IPS DF 19.7 (cell line): ENCODE measurements at regions not wholly inside any gene's neighbourhood (a gene's known extent, or its start where the extent isn't known, plus 50 kb on each side); places are given as distances from the start of the nearest gene placed in this dataset.

Source experiments
- DNase-seq: peaks from one replicate; pipeline ENCODE4 v3.0.0-alpha.2; 2013; ENCODE audit warnings: low read depth, low spot score

- DNase-seq: no peak
Observed at GRCh38 chr4:156185514-156186055, 231.9 kb upstream of the CTSO start.

DNA sequence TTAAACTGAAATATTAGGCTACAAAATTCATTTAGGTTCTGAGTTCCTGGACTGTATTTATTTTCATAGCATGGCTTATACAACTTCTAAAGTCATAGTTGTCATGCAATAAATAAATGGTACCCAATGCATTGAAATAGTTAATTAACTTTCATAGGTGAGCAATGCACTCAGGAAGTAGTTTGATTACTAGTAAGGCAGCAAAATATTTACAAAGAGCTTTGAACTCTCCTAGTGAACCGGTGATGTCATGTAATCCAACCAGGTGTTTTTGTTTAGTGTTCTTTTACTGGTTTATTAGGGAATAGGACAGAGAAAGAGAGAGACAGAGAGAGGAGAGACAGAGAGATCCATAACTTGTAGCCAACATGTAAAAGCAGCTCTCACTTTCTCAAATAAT, 228.6 kb upstream of the CTSO start:
- DNase-seq: no peak

- no peak for DNase-seq
Observed at GRCh38 chr4:156177941-156178340, 224.3 kb upstream of the CTSO start.

DNA sequence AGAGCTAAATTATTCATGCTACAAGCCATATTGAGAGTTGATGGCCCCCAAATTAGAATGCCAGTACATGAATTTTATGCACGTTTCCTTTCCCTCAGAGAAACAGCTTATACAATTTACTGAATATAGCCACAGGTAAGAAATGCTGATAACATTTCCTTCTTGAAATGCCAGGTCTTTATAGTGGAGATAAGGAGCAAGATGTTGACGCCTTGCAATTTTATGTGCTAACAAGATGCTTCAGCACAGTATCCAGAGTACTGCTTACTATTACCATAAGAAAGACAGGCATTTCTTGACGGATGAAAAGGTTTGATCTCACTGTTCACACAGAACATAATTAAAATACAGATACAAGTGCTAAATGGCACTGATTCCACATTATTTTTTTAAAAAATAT, 223.2 kb upstream of the CTSO start:
- no peak for DNase-seq

- DNase-seq: no peak
Observed at GRCh38 chr4:156173937-156174336, 220.3 kb upstream of the CTSO start.

- DNase-seq: no peak
Observed at GRCh38 chr4:156173486-156173885, 219.8 kb upstream of the CTSO start.

DNA sequence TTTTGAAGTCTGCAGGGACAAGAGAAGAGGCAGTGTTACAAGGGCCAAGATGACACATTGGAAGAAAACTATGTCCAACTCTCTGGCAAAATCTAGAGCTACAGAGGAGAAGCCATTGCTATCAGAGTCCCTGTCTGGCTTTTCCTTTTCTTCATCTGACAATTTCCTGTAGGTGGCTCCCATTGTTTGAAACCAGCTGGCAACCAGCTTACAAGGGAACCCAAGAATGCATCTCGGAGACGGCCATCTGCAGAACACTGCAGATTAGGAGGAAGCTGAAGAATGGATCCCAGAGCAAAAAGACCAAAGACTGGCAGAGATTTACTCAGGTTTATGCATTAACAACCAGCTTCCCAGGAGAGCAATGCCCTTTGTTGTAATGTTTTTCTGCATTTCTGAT, 216.2 kb upstream of the CTSO start:
- DNase-seq: no peak

GRCh38 chr4:156169011-156169410, 215.3 kb upstream of the CTSO start:
- DNase-seq: no peak

DNA sequence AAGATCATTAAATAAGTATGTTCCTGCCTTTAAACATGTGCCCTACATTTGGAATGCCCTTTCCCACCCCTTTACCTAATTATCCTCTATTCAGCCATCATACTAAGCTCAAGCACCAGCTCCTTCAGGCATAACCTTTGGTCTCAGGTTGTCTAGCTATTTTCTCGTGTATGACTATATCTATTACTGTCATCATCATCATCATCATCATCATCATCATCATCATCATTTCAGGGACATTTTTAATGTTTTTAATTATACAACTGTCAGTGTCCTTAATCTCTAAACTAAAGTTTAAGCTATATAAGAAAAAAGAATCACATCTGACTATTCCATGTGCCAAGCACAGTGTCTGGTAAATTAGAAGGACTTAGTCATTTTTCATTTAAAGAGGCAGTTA, 214.6 kb upstream of the CTSO start:
- DNase-seq: no peak

- DNase-seq: no peak
Observed at GRCh38 chr4:156158747-156159146, 205.1 kb upstream of the CTSO start.

DNA sequence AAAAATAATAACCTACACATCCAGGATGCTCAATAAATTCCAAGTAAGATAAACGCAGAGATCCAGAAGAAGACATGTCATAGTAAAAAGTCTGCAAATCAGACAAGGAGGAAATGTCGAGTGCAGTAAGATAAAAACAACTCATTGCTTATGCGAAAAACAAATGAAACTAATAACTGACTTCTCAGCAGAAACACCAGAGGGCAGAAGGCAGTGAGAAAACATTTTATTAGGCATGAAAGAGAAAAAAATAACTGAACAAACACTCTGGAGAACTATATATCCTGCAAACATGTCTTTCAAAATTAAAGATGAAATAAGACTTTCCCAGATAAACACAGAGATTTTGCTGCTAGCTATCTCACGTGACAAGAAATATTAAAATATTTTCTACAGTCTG, 201.3 kb upstream of the CTSO start:
- no peak for DNase-seq

DNA sequence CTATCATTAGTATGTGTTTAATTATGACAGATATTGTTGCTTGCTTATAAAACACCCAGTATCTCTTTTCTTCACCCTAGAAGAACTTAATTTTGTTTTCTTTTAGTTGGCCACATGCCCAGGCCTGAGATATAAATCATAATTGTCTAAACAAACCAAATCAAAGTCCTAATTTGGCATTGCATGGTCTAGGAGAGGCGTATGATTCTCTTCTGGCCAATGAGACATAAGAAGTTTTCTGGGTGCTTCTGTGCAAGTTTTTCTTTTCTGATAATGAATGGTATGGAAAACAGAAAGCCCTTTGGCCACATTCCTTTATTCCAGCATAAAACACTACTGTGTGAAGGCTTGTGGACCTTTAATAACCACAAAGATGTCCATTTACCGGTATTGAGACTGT, 192.9 kb upstream of the CTSO start:
- no peak for DNase-seq

DNA sequence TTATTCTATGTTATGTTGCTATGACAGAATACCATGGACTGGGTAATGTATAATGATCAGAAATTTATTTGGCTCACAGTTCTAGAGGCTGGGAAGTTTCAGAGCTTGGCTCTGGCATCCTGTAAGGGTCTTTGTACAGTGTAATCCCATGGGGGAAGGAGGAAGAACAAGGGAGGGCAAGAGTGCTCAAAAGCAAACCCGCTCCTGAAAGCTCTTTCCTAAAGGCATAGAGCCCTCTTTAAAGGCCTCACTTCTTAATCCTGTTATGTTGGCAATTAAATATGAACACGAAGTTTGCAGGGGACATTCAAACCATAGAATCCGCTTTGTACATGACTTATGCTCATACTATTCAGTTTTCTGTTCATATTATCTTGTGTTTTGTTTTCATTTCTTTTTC, 191.3 kb upstream of the CTSO start:
- no peak for DNase-seq

GRCh38 chr4:156138781-156139280, 185.2 kb upstream of the CTSO start:
- no peak for DNase-seq

DNA sequence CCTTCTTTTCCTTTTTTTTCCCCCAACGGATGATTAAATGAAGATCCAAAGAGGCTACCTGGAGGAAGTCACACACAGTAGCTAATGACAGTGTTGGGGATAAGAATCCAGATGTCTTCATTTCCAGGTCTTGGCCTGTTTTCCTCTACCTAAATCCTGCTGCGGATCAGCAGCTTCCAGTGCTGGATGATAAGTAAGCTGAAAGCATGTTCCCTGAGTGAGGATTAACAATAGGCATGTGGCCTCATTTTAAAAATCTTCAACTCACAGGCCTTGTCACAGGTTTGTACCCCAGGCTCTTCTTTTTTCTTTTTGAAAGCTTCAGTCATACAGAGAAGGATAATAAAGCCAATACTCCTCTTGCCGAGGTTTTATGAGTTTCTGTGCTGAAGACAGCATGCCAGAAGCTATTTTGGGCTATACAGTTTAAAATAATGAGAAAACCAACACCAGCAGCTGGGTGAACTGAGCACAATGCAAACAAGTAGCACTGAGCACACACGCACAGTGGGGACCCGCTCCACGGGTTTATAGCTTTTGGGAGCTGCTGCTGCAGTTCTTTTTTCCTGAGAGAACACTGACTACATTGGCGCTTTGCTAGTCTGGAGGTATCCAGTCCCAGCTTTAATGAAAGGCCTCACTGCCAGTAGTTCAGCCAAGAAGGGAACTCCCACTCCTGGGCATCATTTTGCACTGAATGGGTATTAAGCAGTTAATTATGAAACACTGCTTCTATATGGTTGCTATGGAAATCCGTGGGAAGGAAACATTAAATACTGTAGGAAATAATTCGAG, 184.2 kb upstream of the CTSO start:
- no peak for DNase-seq

DNA sequence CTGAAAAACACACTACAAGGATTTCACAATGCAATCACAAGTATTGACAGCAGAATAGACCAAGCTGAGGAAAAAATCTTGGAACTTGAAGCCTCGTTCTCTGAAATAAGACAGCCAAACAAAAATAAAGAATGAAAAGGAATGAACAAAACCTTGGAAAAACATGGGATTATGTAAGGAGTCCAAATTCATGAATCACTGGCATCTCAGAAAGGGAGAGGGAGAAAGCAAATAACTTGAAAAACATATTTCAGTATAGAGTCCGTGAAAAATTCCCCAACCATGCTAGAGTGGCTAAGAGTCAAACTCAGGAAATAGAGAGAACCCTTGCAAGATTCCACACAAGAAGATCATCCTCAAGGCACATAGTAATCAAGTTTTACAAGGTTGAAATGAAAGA, 178.5 kb upstream of the CTSO start:
- no peak for DNase-seq

GRCh38 chr4:156128616-156129015, 174.9 kb upstream of the CTSO start:
- no peak for DNase-seq

GRCh38 chr4:156118507-156119220, 165.0 kb upstream of the CTSO start:
- no peak for DNase-seq

DNA sequence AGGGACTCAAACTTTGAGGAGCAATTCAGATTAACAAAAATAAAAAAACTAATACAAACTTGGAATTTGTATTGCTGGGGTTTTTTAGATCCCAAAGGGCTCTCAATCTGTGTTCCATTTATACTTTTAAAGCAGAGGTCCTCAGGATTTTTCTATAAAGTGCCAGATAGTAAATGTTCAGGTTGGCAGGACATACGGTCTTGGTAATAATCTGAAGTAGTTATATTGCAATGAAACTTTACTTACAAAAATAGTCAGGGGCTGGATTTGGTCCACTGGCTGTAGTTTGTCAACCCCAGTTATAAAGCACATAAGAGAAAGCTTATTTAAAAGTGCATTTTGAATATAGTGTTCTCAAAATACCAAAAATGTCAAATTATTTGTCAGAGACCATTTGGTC, 164.1 kb upstream of the CTSO start:
- DNase-seq: no peak

DNA sequence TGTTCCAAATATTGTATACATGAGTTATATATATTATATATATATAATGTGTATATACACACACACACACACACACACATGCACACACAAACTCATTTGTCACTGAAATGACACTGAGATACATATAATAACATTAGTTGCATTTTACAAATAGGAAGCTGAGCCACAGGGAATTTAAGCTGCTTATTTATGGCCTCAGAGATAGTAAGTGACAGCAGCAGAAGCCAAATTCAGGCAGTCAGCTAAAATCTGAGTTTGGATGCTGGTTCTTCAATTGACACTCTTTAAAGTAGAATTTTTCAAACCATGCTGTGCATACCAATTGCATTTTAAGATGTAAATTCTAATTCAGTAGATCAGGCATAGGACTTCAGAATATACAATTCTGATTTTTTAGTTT, 163.3 kb upstream of the CTSO start:
- DNase-seq: no peak

GRCh38 chr4:156113138-156113765, 159.6 kb upstream of the CTSO start:
- DNase-seq: no peak

DNA sequence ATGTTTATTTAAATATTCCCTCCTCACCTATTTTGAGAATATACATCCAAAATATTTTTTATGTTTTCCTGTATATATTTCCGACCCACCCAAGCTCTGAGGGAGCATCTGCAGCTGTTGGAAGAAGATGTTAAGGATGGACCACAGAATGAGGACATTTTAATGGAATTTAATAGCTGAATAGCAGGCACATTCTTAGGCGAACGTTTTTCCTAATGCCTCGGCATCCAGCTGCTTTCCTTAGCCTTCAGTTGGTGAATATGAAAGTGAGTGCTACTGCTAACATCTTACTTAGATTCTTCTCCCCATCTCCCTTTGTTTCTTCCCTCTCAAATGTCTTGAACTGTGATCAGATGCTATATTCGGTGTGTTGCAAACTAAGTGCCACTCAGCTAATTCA, 158.0 kb upstream of the CTSO start:
- DNase-seq: peak; percentile 20
